GM20000 (cell line): ENCODE measurements at regions not wholly inside any gene's neighbourhood (a gene's known extent, or its start where the extent isn't known, plus 50 kb on each side); places are given as distances from the start of the nearest gene placed in this dataset.

Experiments used
- DNase-seq: peaks from one replicate; pipeline ENCODE4 v3.0.0; 2012; ENCODE audit warnings: low spot score
- TF ChIP-seq, protein P1 (sequence below): IDR thresholded peaks from 2 replicates; pipeline ENCODE4 v1.5.1; 2012; ENCODE audit warnings: mild to moderate bottlenecking, control low read depth; ENCODE audit errors: extremely low read depth, missing control alignments

DNA sequence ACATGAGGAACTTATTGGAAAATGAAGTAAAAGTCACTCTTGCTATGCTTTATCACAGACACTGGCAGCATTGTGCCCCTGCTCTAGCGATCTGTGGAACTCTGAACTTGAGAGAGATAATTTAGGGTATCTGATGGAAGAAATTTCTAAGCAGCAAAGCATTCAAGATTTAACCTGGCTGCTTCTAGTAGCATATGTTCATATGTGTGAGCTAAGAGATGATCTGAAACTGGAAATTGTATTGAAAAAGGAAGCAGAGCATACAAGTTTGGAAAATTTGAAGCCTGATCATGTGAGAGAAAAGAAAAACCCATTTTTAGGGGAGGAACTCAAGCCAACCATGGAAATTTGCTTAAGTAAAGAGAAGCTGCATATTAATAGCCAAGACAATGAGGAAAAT lies 657.7 kb downstream of the TRAM1L1 start:
- TF ChIP-seq, protein P1, sequence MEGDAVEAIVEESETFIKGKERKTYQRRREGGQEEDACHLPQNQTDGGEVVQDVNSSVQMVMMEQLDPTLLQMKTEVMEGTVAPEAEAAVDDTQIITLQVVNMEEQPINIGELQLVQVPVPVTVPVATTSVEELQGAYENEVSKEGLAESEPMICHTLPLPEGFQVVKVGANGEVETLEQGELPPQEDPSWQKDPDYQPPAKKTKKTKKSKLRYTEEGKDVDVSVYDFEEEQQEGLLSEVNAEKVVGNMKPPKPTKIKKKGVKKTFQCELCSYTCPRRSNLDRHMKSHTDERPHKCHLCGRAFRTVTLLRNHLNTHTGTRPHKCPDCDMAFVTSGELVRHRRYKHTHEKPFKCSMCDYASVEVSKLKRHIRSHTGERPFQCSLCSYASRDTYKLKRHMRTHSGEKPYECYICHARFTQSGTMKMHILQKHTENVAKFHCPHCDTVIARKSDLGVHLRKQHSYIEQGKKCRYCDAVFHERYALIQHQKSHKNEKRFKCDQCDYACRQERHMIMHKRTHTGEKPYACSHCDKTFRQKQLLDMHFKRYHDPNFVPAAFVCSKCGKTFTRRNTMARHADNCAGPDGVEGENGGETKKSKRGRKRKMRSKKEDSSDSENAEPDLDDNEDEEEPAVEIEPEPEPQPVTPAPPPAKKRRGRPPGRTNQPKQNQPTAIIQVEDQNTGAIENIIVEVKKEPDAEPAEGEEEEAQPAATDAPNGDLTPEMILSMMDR = no peak
- no peak for DNase-seq

DNA sequence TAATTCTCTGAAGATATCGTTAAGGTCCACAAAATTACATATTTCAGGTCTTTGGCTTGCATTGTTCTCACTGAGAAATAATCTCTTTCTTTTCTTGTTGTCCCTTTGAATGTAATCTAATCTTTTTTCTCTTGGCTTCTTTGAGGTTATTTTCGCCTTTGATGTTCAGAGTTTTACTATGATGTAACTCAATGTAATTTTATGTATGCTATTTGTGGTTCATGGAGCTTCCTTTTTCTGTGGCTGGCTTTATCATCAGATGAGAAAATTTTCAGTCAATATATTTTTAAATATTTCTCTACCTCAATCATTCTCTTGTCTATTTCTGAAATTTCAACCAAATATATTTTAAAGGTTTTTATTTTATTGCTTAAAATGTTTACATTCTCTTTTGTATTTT lies 672.2 kb downstream of the TRAM1L1 start:
- TF ChIP-seq, protein P1 = no peak
- DNase-seq = no peak

DNA sequence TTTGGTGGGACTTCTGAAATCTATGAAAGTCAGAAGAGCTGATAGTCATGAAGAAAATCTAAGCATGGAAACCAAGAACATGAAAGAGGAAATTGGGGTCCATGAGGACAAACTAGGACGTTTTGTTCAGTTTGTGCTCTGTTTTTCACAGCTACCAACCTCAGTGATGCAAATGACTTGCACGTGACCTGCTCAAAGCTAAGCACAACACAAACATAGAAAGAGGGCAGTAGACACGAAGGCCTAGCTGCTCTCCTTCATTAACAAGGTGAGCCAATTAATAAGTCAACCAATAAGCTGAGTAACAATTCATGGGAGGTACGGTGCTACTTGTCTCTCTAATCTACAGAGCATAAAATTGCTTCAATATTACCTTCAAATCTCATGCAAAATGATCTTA lies 684.1 kb downstream of the TRAM1L1 start:
- no peak for DNase-seq
- TF ChIP-seq, protein P1 = no peak

GRCh38 chr4:116400480-116400879 lies 684.9 kb downstream of the TRAM1L1 start:
- TF ChIP-seq, protein P1 = no peak
- no peak for DNase-seq

GRCh38 chr4:116397714-116398113 lies 687.7 kb downstream of the TRAM1L1 start:
- no peak for DNase-seq
- TF ChIP-seq, protein P1 = no peak

DNA sequence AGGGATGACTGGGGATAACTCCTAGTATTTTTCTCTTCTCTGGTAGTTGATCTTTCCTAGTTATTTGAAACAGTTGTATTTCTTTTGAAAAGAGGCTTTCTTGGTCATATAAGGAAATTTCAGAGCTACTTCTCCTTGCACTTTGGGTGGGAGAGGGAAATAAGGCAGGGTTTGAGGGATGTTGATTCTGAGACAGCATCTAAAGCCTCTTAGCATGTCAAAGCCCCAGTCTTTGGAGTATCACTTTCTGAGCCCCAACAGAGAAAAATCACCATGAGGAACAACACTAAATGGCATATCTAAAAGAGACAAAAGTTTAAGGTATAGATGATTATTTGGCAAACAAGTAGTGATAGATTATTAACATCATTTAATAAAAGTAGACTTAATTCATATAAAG lies 688.1 kb downstream of the TRAM1L1 start:
- TF ChIP-seq, protein P1 = no peak
- DNase-seq = no peak

DNA sequence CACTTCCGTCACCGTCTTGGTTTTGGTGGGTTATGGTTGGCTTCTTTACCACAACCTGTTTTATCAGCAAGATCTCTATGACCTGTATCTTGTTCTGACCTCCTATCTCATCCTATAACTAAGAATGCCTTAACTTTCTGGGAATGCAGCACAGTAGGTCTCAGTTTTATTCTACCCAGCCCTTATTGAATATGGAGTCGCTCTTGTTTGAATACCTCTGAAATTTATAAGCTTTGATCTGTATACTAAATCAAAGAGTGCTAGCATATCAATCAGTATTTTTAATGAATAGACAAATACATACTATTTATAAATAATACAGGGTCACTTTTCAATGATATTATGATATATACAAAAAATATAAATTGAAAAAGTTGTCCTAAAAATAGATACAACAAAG lies 690.0 kb downstream of the TRAM1L1 start:
- DNase-seq = no peak
- TF ChIP-seq, protein P1 = no peak
